GM18951 (cell line): ENCODE measurements at regions not wholly inside any gene's neighbourhood (a gene's known extent, or its start where the extent isn't known, plus 50 kb on each side); places are given as distances from the start of the nearest gene placed in this dataset.
"Not testable (repeated sequence)": the region's sequence is repeated elsewhere in the genome, so short reads cannot be mapped to it uniquely, and the experiment has no call there.

ENCODE experiments used
- POLR2A ChIP-seq: IDR thresholded peaks from 4 replicates; pipeline ENCODE4 v1.6.1; 2011; ENCODE audit warnings: mild to moderate bottlenecking; ENCODE audit not compliant: insufficient read length, insufficient read depth; ENCODE audit errors: extremely low read depth
- in situ Hi-C: fragments of 300-500 bp; cut with MboI; formaldehyde crosslinking; loops from one replicate; pipeline ENCODE4 v1.12.0; 2022; ENCODE audit warnings: low sequenced_read_pairs, mixed read lengths, inconsistent platforms; ENCODE audit not compliant: unreplicated experiment

DNA sequence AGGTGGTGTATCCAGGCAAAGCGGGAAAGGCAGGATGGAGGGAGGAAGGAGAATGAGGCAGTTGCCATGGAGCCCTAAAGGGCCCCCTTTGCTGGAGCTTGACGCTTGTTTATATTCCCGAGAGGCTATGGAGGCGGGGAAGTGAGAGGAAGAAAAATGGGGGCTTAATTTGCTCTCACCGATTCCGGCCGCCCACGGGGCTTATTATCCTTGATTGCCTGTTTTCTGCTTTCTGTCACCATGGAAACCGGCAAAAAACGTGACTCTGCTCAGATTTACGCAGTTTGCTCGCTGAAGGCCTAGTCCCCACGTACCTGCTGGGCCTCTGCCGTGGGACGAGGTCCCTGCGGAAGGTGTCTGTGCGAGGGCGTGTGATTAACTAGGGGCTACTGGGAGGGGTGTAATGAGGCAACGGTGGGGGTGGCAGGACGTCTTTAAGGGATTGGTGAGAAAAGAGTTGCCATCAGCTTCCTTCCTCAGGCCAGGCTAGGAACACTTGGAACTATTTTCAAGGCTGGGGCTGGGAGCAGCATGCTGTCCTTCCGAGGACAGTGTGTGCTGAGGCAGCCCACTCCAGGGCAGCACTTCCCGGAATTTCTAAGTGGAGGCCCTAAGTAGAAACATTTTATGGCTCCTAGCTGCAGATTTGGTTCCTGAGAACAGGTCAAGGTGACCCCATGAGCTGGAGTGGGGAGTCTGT lies 110.8 kb upstream of the NDN start:
- in situ Hi-C loops, result no loop called here
- TF ChIP-seq POLR2A, result no peak

DNA sequence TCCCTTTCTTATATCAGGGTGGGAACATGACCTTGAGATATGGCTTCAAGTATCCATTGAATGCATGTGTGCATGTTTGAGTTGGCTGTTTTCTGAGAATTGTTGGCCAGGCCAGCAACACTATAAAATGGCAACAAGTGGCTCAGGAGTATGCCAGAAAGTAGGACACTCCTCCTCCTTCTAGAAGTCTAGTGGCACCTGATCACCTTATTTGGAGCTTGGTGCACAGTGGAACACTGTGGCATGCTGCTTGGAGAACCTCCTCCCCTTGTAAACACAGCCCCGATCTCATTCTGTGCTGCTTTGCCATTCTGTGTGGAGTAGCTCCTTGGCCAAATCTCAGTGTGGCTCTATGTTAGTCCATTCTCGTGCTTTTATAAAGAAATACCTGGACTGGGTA lies 114.8 kb upstream of the NDN start:
- in situ Hi-C loops, result no loop called here
- TF ChIP-seq POLR2A, result no peak

DNA sequence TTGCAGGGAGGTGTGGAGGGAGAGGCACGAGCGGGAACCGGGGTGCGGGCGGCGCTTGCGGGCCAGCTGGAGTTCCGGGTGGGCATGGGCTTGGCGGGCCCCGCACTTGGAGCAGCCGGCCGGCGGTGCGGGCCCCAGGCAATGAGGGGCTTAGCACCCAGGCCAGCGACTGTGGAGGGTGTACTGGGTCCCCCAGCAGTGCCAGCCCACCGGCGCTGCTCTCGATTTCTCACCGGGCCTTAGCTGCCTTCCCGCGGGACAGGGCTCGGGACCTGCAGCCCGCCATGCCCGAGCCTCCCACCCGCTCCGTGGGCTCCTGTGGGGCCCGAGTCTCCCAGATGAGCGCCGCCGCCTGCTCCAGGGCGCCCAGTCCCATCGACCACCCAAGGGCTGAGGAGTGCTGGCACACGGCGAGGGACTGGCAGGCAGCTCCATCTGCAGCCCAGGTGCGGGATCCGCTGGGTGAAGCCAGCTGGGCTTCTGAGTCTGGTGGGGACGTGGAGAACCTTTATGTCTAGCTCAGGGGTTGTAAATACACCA lies 115.9 kb upstream of the NDN start:
- in situ Hi-C loops, result not testable (repeated sequence)

DNA sequence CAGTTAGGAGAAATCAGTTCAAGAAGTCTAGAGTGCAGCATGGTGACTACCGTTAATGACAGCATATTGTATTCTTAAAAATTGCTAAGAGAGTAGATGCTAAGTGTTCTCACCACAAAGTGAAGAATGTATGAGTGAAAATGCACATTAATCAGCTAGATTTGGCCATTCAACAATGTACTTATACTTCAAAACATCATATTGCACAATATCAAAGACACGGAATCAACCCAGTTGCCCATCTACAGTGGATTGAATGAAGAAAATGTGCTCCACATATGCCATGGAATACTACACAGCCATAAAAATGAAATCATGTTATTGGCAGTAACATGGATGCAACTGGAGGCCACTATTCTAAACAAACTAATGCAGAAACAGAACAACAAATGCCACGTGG lies 119.9 kb upstream of the NDN start:
- in situ Hi-C loops, result no loop called here

DNA sequence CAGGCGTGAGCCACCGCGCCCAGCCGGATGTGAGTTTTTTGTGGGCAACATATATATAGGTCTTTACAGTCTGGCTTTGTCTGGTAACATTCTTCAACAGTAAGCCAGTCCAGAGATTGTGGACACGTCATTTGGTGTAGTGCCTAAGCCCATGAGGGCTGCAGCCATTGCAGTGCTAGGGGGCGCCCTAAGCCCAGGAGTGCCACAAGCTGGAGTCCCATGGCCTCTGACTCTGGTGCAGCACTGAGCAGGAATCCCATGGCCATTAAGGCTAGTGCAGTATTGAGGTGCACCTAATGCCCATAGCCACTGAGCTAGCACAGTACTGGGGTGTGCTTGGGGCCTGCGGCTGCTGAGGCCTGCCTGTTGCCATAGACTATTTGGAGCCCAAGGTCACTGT lies 136.4 kb upstream of the NDN start:
- in situ Hi-C loops, result no loop called here
- TF ChIP-seq POLR2A, result no peak

More for the DNA sequence above, 119.9 kb upstream of the NDN start:
- no peak for TF ChIP-seq POLR2A

DNA sequence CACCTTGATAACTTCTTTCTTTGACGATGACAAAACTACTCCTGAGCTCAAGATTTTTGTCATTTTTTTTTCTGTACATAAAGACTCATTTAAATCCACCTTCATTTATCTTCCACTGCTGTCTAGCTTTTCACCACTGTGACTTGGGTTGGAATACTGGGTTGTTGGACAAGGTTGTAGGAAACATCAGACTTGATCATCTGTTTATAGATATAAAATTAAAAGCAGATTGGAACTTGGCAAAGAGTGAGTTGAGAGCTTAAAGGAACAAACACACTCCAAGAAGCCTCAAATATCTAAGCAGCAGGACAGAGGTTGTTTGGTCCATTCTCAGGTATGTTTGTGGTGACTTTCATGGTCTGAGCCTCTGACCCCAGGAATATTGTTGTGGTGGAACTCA lies 141.7 kb upstream of the NDN start:
- in situ Hi-C loops, result no loop called here
- TF ChIP-seq POLR2A, result no peak

DNA sequence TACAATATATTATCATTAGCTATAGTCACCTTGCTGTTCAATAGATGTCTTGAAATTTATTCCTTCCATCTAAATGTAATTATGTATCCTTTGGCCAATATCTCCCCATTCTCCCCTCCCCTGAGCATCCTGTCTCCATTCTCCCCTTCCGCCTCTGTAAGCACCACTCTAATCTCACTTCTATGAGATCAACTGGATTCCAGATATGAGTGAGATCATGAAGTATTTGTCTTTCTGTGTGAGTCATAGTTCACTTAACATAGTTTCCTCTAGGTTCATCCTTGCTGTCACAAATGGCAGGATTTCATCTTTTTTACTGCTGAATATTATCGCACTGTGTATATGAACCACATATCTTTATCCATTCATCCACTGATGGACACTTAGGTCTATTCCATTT lies 148.8 kb upstream of the NDN start:
- TF ChIP-seq POLR2A, result no peak

DNA sequence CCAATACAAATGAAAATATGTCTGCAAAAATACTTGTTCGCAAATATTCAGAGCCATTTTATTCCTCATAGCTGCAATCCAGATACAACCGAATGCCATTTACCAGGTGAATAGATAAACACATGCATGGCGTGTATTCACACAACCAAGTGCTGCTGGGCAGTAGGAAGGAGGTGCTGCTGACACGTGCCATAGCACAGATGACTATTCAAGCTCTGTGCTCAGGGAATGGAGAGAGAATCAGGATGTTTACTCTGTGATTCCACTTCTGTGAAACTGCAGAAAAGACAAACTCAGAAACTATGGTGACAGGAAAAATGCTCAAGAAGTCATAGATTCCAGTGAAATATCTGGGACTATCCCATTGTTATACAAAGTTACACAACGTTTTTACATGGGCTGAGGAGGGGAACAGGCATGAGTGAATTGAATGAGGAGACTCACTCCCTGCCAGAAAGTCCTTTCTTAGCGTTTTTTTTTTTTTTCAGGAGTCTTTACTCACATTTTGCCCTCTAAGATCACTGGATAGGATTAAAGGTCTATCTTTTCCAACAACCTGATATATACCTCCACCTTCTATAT lies 152.9 kb upstream of the NDN start:
- no peak for TF ChIP-seq POLR2A
- in situ Hi-C loops, result no loop called here

More for the DNA sequence above, 148.8 kb upstream of the NDN start:
- in situ Hi-C loops, result no loop called here

DNA sequence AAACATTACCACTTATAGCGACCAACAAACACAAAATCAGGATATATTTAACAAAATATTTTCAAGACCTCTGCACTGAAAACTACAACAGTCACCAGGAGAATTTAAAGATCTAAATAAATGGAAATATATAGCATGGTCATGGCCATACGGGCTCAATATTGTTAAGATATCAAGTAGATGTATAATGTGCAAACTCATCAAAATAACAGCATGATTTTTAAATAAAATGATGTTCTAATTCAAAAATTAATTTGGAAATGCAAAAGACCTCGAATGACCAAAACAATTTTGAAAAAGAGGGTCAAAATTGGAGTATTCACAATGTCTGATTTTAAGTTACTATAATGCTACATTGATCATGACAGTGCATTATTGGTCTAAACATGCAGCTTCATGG lies 159.1 kb upstream of the NDN start:
- in situ Hi-C loops, result no loop called here

DNA sequence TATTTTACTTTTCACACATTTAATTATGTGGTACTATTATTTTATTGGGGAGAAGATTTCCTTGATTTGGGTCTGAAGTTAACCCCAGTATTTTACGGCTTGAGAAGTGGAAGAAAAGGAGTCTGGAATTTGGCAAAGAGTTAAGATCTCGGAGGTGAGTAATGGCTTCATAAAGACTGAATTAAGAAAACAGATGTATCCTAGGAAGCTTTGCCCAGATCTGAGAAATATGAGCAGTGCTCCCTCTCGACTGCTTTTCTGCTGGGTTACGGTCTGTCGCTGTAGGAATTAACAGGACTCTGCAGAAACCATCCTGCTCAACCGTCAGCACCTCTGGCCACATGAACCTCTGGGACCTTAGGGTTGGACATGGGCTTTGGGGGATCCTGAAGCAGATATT lies 163.6 kb upstream of the NDN start:
- in situ Hi-C loops, result no loop called here
- TF ChIP-seq POLR2A, result no peak

More for the DNA sequence above, 159.1 kb upstream of the NDN start:
- TF ChIP-seq POLR2A, result no peak

DNA sequence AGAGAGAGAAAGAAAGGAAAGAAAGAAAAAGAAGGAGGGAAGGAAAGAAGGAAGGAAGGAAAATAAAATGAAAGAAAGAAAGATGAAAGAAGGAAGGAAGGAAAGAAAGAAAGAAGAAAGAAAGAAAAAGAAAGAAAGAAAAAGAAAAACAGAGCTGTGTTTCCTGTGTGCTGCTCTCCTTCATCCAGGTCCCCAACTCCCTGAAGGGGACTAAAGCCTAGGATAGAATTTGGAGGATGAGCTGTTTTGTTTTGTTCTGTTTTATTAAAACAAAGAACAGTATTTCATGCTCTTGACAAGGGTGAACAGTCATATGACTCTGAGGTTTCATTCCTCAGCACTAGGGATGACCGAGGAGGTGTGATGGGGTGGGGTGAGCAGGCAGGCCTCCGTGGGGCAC lies 164.8 kb upstream of the NDN start:
- in situ Hi-C loops, result no loop called here
- TF ChIP-seq POLR2A, result no peak

DNA sequence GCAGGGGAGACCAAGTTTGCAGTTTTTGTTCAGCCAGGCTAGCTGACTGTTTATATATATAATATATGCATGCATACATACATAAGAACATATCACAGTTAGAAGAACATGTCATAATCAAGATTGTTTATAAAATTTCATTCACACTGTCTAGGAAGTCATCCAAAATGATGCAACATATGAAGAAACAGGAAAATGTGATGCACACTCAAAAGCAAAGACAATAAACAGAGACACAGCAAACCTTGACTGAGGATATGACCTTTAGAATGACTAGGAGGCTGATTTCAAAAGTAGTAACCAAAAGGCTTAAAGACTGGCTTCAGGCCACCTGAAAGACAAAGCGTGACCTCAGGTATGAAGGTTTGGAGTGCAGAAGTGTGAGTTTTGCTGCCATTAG lies 166.2 kb upstream of the NDN start:
- TF ChIP-seq POLR2A, result no peak
- in situ Hi-C loops, result no loop called here

DNA sequence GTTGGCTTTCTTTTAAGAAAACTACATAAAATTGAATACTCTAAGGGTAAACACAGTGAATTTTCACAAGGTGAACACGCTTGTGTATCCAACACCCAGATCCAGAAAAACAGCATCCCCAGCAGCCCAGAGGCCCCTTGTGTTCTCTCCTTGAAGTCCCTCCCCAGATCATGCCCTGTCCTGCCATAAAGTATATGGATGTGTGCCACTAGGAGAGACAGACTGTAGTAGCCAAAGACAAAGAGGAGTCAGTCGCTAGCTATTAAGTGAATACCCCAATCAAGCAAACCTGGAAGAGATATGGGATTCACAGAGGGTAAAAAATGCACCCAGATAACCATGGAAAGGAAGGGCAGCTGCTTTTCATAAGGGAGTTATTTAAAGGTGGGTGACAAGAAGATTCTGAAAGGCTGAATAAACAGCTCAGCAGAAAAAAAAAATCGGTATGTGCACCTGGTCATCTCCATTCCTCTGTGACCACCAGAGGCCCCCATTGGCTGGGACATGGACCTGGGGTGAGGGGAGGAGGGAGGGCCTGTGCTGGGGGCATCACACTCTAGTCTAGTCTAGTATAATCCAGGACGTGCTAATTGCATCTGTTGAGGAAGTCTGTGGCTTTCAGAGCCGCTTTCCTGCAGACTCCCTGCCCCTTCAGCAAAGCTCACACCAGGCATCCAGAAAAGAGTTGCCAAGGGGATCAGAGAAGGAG lies 167.3 kb upstream of the NDN start:
- in situ Hi-C loops, result no loop called here
- TF ChIP-seq POLR2A, result no peak

DNA sequence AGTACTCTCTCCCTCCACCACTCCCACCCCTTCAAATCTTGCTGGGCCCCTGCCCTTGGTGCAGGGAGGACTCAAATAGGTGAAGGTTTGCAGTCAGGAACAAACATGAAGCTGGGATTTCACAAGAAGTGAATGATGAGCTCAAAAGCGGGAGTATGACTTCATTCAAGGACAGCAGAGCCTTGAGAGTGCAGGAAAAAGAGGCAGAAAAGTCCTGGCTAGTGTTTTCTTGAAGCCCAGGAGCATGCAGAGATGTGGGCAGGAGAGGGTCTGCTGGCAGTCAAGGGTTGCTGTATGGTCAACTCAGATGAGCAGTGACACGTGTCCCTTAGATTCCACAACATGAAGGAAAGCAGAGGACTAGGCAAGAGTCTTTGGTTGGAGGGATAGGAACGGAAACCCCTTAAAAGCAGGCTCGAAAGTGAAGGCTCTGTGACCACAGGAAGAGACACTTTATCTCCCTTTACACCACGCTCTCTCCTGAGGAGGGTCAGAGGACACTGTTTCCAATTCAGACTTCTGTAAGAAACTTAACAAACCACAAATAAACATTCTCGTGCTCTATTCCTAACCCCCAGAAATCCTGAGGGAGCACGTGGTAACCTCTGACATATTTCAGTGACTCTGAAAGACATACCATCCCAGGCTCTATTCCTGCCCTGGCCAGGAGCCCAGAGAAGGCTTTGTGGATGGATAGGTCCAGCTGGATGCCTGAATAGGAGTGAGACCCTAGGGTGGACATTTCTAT lies 168.0 kb upstream of the NDN start:
- in situ Hi-C loops, result no loop called here
- TF ChIP-seq POLR2A, result no peak

DNA sequence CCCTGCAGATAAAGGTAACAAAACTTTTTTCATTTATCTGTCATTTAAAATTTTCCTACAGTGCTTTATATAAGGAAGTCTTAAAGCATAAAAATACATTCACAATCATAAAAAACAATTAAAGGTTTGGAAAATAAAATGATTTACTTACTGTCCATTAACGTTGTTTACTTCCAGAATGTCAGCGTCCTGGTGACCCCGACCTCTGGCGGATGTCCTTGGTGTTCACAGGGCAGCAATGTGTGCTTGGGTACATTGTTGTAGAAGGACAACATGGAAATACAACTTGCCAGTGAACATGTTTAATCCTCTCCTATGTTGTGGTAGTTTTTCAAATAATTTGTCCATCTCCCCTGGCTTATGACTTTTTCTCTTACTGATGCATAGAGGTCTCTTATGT lies 168.8 kb upstream of the NDN start:
- in situ Hi-C loops, result no loop called here
- TF ChIP-seq POLR2A, result no peak
